HEK293 (cell line): ENCODE measurements at regions not wholly inside any gene's neighbourhood (a gene's known extent, or its start where the extent isn't known, plus 50 kb on each side); places are given as distances from the start of the nearest gene placed in this dataset.

Experiments
- GFI1B ChIP-seq: fragments of 450-650 bp; formaldehyde crosslinking; IDR thresholded peaks from 2 replicates; pipeline ENCODE4 v1.5.1; 2016; ENCODE audit warnings: missing biosample characterization, missing genetic modification characterization
- ZFP69B ChIP-seq: fragments of 450-650 bp; formaldehyde crosslinking; IDR thresholded peaks from 2 replicates; pipeline ENCODE4 v1.5.1; 2016; ENCODE audit warnings: missing biosample characterization, missing genetic modification characterization
- ZNF341 ChIP-seq: fragments of 450-650 bp; formaldehyde crosslinking; IDR thresholded peaks from 2 replicates; pipeline ENCODE4; 2016; ENCODE audit warnings: low read depth, missing biosample characterization, missing genetic modification characterization
- ZNF354C ChIP-seq: fragments of 450-650 bp; formaldehyde crosslinking; IDR thresholded peaks from 2 replicates; pipeline ENCODE4 v1.5.1; 2016; ENCODE audit warnings: missing biosample characterization, missing genetic modification characterization, low read depth, borderline replicate concordance
- ZNF76 ChIP-seq: fragments of 450-650 bp; formaldehyde crosslinking; IDR thresholded peaks from 2 replicates; pipeline ENCODE4; 2016; ENCODE audit warnings: low read depth, missing biosample characterization, missing genetic modification characterization, borderline replicate concordance
- TF ChIP-seq, protein P1 (sequence below): fragments of 450-650 bp; formaldehyde crosslinking; IDR thresholded peaks from 2 replicates; pipeline ENCODE4 v1.5.1; 2017; ENCODE audit warnings: missing biosample characterization, mild to moderate bottlenecking, missing genetic modification characterization, moderate library complexity
- TF ChIP-seq, protein P2 (sequence below): fragments of 450-650 bp; formaldehyde crosslinking; IDR thresholded peaks from 2 replicates; pipeline ENCODE4 v1.5.1; 2016; ENCODE audit warnings: missing biosample characterization, missing genetic modification characterization
- TF ChIP-seq, protein P3 (sequence below): fragments of 450-650 bp; formaldehyde crosslinking; IDR thresholded peaks from 2 replicates; pipeline ENCODE4 v1.5.1; 2016; ENCODE audit warnings: missing biosample characterization, missing genetic modification characterization
- TF ChIP-seq, protein P4 (sequence below): fragments of 450-650 bp; formaldehyde crosslinking; IDR thresholded peaks from 2 replicates; pipeline ENCODE4 v1.5.1; 2016; ENCODE audit warnings: missing biosample characterization, missing genetic modification characterization

DNA sequence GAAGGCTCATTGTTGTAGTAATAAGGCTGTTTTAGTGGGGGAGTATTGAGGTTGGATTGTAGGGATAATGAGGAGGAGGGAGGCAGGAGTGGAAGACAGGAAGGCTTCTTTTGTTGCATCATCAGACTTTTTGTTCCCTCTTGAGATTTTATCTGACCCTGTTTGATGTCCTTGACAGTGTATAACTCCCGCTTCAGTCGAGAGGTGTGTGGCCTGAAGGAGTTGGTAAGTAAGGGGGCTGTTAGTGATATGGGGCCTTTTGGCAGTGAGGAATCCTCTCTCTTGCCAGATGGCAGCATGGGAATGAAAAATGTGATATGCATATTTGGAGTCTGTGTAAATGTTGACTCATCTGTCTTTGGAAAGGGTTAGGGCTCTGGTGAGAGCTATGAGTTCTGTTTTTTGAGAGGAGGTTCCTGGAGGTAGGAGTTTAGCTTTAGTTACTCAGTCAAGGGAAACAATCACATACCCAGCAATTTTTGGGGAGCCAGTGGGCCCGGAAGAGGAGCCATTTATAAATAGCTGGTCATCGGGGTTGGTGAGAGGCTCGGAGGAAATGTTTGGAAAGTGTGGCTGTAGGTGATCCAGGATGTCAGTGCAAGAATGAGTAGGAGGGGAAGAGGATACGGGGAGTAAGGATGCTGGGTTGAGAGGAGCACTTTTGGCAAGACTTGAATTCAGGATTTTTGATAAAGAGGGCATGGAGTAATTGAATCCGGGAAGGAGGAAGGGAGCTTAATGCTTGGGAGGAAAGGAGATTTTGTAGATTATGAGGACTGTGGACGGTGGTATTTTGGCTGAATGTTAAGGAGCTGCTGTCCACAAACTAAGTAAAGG is 136.7 kb upstream of the ETV3 start:
- TF ChIP-seq, protein P1, sequence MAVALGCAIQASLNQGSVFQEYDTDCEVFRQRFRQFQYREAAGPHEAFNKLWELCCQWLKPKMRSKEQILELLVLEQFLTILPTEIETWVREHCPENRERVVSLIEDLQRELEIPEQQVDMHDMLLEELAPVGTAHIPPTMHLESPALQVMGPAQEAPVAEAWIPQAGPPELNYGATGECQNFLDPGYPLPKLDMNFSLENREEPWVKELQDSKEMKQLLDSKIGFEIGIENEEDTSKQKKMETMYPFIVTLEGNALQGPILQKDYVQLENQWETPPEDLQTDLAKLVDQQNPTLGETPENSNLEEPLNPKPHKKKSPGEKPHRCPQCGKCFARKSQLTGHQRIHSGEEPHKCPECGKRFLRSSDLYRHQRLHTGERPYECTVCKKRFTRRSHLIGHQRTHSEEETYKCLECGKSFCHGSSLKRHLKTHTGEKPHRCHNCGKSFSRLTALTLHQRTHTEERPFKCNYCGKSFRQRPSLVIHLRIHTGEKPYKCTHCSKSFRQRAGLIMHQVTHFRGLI = no peak
- TF ChIP-seq ZFP69B (no peak), ZNF76 (tag by site-specific recombination) (no peak), ZNF341 (no peak), GFI1B (tag by site-specific recombination) (no peak), ZNF354C (no peak)
- TF ChIP-seq, protein P2, sequence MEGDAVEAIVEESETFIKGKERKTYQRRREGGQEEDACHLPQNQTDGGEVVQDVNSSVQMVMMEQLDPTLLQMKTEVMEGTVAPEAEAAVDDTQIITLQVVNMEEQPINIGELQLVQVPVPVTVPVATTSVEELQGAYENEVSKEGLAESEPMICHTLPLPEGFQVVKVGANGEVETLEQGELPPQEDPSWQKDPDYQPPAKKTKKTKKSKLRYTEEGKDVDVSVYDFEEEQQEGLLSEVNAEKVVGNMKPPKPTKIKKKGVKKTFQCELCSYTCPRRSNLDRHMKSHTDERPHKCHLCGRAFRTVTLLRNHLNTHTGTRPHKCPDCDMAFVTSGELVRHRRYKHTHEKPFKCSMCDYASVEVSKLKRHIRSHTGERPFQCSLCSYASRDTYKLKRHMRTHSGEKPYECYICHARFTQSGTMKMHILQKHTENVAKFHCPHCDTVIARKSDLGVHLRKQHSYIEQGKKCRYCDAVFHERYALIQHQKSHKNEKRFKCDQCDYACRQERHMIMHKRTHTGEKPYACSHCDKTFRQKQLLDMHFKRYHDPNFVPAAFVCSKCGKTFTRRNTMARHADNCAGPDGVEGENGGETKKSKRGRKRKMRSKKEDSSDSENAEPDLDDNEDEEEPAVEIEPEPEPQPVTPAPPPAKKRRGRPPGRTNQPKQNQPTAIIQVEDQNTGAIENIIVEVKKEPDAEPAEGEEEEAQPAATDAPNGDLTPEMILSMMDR (tag by site-specific recombination) = no peak
- TF ChIP-seq, protein P3, sequence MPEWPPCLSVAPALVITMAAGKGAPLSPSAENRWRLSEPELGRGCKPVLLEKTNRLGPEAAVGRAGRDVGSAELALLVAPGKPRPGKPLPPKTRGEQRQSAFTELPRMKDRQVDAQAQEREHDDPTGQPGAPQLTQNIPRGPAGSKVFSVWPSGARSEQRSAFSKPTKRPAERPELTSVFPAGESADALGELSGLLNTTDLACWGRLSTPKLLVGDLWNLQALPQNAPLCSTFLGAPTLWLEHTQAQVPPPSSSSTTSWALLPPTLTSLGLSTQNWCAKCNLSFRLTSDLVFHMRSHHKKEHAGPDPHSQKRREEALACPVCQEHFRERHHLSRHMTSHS (tag by site-specific recombination) = no peak
- TF ChIP-seq, protein P4, sequence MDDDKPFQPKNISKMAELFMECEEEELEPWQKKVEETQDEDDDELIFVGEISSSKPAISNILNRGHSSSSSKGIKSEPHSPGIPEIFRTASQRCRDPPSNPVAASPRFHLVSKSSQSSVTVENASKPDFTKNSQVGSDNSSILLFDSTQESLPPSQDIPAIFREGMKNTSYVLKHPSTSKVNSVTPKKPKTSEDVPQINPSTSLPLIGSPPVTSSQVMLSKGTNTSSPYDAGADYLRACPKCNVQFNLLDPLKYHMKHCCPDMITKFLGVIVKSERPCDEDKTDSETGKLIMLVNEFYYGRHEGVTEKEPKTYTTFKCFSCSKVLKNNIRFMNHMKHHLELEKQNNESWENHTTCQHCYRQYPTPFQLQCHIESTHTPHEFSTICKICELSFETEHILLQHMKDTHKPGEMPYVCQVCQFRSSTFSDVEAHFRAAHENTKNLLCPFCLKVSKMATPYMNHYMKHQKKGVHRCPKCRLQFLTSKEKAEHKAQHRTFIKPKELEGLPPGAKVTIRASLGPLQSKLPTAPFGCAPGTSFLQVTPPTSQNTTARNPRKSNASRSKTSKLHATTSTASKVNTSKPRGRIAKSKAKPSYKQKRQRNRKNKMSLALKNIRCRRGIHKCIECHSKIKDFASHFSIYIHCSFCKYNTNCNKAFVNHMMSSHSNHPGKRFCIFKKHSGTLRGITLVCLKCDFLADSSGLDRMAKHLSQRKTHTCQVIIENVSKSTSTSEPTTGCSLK (tag by site-specific recombination) = no peak
